Urinary bladder (tissue), 3 donors: ENCODE measurements at regions not wholly inside any gene's neighbourhood (a gene's known extent, or its start where the extent isn't known, plus 50 kb on each side); places are given as distances from the start of the nearest gene placed in this dataset.

ENCODE experiments used
- DNase-seq: peaks from one replicate; pipeline ENCODE4 v3.0.0-alpha.2; 2015; ENCODE audit errors: extremely low spot score
- H3K27ac ChIP-seq: one replicate; pipeline ENCODE4 v1.5.1; 2013; ENCODE audit warnings: low read depth, mild to moderate bottlenecking, moderate library complexity
- H3K36me3 ChIP-seq: one replicate; pipeline ENCODE4 v1.6.1; 2013; ENCODE audit warnings: mild to moderate bottlenecking, moderate library complexity; ENCODE audit not compliant: insufficient read depth
- H3K4me1 ChIP-seq: one replicate; pipeline ENCODE4 v1.6.1; 2013; ENCODE audit warnings: mild to moderate bottlenecking, moderate library complexity; ENCODE audit not compliant: insufficient read depth
- H3K4me3 ChIP-seq: one replicate; pipeline ENCODE4 v1.5.1; 2013; ENCODE audit warnings: low read depth, low read length
- WGBS: extraction: QIAGEN DNeasy Blood & Tissue Kit; methylation state at CpG from one replicate; pipeline ENCODE4 v1.1.7; 2013; 5-methylcytosine and 5-hydroxymethylcytosine counted together
- donor health status: healthy with polysubstance abuse.
- donor health status: healthy.

DNA sequence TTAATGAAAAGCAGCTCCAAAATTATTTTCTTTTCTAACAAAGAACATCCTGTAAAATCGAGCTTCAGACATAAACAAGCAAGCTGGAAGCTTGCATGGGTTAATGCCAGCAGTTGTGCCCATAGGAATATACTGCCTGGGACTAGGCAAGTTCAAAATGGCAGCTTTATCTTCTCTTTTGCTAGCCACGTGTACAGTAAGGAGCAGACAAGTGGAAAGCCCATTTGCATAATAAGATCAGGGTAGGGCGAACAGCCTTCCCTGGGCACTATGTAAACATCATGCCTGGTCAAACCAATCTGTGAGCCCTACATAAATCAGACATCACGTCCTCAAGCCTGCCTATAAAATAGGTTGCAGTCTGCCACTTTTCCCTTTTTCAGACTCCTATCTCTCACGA lies 489.7 kb downstream of the RFC3 start:
- Histone ChIP-seq H3K36me3 (no peaks in the 10 kb centered on the region), H3K27ac (no peak overlapping the region), H3K4me1 (no peaks in the 10 kb centered on the region), H3K4me3 (no peak overlapping the region)
- DNase-seq, result no peak
- WGBS, result 62% methylated on average over 5 of the region's 5 CpGs

DNA sequence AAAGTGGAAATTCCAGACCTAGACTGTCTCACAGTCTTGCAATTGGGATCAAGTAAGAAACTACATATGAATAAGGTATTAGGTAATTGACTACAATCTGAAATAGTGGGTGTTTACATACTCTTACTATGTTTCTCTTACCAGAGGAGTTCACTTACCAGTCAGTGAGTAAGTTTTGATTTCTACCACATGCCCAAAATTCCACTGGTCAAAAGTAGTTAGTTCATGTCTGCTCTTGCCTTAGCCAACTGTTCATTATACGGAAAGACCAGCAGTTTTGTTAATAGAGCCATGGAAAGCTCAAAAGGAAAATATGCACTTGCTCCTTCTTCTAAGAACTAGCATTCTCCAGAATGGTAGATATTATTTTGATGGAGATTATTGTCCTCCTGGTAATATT lies 490.8 kb downstream of the RFC3 start:
- Histone ChIP-seq H3K4me3 (no peak overlapping the region), H3K36me3 (no peaks in the 10 kb centered on the region), H3K4me1 (no peaks in the 10 kb centered on the region), H3K27ac (no peak overlapping the region)
- 70% methylated on average over 1 of the region's 1 CpG for WGBS
- DNase-seq, result no peak

DNA sequence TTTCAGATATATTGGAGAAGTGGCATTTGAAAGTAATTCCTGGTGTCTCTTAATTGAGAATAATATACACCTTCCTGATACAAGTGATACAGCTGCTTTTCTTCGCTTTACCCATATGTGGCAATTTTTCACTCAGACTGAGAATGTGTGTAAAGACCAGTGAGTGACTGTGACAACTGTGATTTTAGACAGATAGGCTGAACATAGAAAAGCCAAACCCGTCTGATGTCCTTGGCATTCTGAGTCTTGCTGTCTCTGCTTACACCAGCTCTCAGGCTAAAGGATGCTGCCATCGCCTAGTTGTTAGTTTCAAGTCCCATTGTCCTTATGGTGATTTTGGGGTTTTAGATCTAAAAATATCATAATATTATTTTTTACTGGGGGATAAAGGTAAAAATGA lies 492.6 kb downstream of the RFC3 start:
- no peaks in the 10 kb centered on the region for H3K36me3 ChIP-seq
- 92% methylated on average over 3 of the region's 3 CpGs for WGBS
- H3K27ac ChIP-seq, result no peak overlapping the region
- DNase-seq, result no peak
- H3K4me3 ChIP-seq, result no peak overlapping the region
- H3K4me1 ChIP-seq, result no peaks in the 10 kb centered on the region

DNA sequence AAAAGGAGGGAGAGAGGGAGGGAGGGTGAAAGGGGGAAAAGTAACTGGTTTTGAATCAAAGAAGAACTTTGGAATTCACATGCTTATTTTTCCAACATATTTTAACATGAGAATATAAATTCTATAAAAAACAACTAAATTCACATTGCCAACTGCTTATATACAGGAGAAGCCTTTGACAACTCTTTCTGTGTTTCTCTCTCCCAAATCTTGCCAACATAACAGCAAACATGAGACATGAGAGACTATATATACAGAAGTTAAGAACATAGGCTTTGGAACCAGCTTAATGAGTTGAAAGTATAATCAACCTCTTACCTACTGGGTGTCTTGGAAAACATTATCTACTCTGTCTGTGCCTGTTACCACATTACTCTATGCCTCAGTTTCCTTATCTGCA lies 493.3 kb downstream of the RFC3 start:
- no peak overlapping the region for H3K27ac ChIP-seq
- H3K36me3 ChIP-seq, result no peaks in the 10 kb centered on the region
- no peak for DNase-seq
- H3K4me1 ChIP-seq, result no peaks in the 10 kb centered on the region
- no peak overlapping the region for H3K4me3 ChIP-seq

DNA sequence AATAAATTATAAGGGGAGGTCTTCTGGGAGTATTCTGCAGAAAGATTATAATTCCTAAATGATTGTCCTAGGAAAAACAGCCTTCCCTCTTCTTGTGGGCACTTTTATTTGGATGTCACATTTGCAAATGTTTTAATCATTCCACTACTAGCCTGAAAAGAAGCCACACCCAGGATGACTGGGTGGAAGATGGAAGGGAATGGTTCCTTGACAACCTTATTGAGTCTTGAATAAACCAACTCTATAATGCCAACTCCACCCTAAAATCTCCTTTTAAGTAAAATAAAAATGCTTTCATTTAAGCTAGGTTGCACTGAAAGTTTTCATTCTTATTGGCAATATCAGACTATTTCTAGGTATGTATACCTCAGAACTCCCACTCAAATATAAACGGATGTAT lies 494.6 kb downstream of the RFC3 start:
- no peak overlapping the region for H3K27ac ChIP-seq
- H3K4me1 ChIP-seq, result no peaks in the 10 kb centered on the region
- H3K4me3 ChIP-seq, result no peak overlapping the region
- no peak for DNase-seq
- no peaks in the 10 kb centered on the region for H3K36me3 ChIP-seq
- 95% methylated on average over 1 of the region's 1 CpG for WGBS

DNA sequence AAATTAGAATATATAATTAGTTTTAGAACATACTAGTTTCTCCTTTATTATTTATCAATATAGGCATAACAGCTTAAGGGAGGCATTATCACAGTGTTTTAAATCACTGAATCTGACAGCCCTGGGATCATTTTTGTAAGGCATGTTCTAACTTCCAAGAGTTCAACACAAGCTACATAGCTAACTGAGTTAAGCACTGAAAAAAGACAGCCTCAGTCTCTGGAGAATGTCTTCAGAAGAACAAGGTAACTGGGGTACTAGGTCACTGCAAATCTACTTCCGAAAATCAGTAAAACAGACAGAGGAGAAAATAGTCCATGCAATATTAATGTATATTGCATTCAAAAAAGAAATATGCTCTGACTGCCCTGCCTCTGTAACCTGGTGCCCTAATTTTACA lies 502.1 kb downstream of the RFC3 start:
- no peak overlapping the region for H3K27ac ChIP-seq
- no peak for DNase-seq
- 73% methylated on average over 1 of the region's 1 CpG for WGBS

DNA sequence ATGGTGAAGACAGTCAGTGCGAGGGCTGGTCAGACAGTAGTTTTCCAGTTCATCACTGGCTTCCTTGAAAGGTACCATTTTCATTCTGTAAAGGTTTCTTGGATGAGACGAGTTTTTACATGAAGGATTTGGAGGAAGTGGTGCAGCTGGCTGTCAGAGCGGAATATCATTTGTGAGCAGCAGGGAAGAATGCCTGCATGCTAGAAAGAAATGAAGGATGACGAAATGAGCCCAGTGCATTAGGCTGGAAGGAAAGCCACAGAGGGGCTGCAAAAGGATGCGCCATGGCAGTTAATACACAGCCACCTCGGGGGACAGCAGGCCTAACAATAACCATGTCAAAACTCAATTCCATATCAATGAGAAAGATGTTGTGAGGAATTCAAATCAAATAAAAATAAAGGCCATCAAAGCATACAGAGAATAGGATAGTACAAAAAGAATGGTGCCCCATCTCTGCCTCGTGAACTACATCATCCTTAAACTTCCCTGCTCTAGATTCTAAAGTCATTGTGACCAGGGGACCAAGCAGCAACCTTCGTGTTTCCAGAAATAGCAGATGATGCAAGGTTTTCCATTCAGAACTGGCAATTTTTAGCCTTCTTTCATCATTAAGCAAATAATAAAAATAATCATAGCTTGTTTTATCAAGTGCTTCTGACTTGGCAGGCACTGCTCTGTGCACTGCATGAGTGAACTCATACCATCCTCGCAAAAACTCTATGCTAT lies 504.2 kb downstream of the RFC3 start:
- no peak for DNase-seq
- Histone ChIP-seq H3K4me3 (no peak overlapping the region), H3K27ac (no peak overlapping the region), H3K36me3 (no peaks in the 10 kb centered on the region), H3K4me1 (no peaks in the 10 kb centered on the region)
- WGBS, result 86% methylated on average over 9 of the region's 9 CpGs

More for the DNA sequence above, 502.1 kb downstream of the RFC3 start:
- H3K4me1 ChIP-seq, result no peaks in the 10 kb centered on the region
- no peaks in the 10 kb centered on the region for H3K36me3 ChIP-seq
- H3K4me3 ChIP-seq, result no peak overlapping the region

DNA sequence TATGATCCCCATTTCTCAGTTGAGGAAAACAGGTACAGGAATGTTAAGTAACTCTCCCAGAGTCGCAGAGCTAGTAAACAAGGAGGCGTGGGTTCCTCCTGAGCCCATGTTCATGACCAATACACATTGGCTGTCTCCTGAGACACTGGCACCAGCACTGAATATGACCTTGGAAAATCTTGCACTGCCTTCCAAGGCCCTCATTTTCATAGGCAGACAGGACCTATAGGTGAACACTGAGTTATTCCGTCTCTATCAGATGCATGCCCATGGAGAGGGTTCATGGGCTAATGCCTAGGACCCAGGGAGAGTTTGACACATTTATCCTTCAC lies 504.8 kb downstream of the RFC3 start:
- H3K4me1 ChIP-seq, result no peaks in the 10 kb centered on the region
- WGBS, result 90% methylated on average over 3 of the region's 3 CpGs
- no peak overlapping the region for H3K27ac ChIP-seq
- H3K36me3 ChIP-seq, result no peaks in the 10 kb centered on the region
- no peak for DNase-seq
- no peak overlapping the region for H3K4me3 ChIP-seq

DNA sequence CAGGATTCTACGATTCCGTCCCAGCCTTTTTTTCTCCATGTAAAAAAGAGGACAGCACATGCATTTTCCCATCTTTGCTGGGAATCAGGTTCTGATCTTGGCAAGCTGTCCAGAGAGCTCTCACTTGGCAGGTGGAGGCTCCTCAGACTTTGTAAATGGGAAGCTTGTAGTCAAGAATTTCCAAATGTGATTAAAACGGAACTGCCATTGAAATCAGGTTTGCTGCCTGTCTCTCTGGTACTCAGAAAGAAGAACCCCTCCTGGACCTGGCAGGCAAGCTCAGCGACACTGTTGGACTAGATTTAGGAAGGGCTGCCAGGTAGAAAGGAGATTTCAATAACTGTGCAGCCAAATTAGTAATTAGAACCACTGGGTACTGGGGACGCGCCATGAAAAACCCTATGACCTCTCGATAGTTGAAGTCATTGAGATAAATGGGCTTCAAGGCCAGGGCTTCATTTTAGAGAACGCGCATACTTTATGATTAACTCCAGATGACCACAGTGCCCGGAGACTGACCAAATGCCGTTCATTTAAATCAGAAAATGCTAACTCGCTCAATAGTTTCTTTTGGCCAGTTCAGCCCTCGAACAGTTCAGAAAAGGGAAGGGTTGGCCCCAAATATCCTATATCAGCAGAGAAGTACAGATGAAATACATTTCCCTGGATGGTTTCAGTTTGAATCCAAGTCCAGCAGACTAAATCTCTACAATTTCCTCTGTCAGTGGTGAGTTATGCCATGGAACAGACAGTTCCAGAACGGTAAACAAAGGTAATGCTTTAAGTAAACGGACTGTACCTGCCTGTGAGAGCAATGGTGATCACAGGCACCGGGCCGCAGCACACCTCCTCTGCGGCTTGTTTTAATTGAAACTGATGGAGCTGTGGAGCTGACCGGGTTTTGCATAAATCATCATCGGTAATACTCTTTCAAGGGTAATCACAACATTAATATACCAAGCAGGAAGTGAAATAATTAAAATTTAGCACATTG lies 517.4 kb downstream of the RFC3 start:
- 91% methylated on average over 20 of the region's 20 CpGs for WGBS
- no peak overlapping the region for H3K27ac ChIP-seq
- no peak for DNase-seq
- H3K4me1 ChIP-seq, result no peaks in the 10 kb centered on the region
- H3K4me3 ChIP-seq, result no peak overlapping the region
- H3K36me3 ChIP-seq, result no peaks in the 10 kb centered on the region

DNA sequence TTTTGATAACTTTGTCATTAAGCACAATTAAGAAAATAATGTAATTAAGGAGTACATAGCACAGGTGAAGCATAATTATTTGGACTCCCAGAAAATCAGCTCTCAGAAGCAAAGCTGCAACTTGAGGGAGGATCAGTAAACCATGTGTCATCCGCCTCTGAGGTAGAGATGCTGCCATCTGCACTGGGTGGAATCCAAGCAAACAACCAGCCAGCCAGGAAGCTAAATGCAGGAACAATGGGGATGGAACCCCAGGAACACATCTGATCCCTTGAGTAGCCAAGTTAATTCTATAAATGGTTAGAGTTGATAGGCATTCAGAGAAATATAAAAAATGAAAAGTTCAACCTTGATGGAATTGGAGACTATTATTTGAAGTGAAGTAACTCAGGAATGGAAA lies 520.2 kb downstream of the RFC3 start:
- no peak overlapping the region for H3K4me3 ChIP-seq
- DNase-seq, result no peak
- 96% methylated on average over 1 of the region's 1 CpG for WGBS
- no peaks in the 10 kb centered on the region for H3K4me1 ChIP-seq
- H3K36me3 ChIP-seq, result no peaks in the 10 kb centered on the region
- H3K27ac ChIP-seq, result no peak overlapping the region

DNA sequence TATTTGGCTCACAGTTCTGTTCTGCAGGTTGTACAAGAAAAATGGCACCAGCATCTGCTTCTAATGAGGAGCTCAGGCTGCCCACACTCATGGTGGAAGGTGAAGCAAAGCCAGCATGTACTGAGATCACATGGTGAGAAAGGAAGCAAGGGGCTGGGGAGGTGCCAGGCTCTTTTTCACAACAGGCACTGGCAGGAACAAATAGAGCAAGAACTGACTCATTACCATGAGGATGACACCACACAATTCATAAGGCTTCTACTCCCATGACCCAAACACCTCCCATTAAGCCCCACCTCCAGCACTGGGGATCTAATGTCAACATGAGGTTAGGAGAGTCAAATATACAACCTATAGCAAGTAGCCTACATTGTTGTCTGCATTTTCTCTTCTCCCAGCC lies 522.6 kb downstream of the RFC3 start:
- Histone ChIP-seq H3K4me1 (no peaks in the 10 kb centered on the region), H3K36me3 (no peaks in the 10 kb centered on the region), H3K4me3 (no peak overlapping the region), H3K27ac (no peak overlapping the region)
- no peak for DNase-seq

DNA sequence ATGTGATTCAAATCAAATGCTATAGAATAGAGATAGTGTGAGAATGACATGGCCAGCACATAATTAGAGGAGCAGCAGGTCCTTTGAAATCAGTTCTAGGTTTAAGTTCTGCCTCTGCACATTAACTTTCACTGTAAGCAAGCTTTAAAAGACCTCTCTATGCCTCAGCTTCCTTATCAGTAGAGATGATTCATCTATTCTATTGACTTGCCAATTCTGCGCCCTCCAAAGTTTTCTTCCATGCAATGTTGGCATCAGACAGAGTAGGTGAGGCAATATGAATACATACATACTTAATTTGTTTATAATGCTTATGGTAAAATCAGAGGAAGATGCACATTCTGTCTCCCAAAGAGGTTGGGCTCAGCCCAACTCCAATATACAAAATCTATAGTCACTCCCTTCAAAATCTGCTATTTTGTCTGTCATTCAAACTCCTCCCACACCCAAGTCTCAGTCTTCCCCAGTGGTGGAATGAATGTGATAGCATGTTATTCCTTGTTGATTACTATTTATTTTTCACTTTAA lies 525.5 kb downstream of the RFC3 start:
- Histone ChIP-seq H3K36me3 (no peaks in the 10 kb centered on the region), H3K4me3 (no peak overlapping the region), H3K4me1 (no peaks in the 10 kb centered on the region), H3K27ac (no peak overlapping the region)
- no peak for DNase-seq
- 91% methylated on average over 1 of the region's 1 CpG for WGBS

DNA sequence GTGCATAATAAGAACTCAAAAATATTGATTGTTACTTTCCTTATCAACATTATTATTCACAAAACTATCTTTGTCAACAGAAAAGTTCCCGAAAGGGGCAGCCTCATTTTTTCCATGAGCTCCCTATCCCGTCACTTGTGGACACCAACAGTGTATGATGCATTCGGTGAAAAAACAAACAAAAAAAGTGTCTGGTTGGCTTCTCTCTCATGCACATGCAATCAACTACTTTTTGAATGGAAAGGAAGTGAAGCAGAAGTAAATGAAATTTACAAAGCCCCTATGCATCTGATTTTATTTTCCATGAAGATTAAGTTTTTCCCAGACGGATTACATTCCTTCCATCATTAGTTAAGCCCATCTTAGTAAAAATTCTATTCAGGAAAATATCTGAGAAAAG lies 526.9 kb downstream of the RFC3 start:
- H3K4me3 ChIP-seq, result no peak overlapping the region
- H3K27ac ChIP-seq, result no peak overlapping the region
- H3K36me3 ChIP-seq, result no peaks in the 10 kb centered on the region
- no peak for DNase-seq
- H3K4me1 ChIP-seq, result no peaks in the 10 kb centered on the region
- WGBS, result 84% methylated on average over 4 of the region's 4 CpGs
